Psoas muscle (tissue), 7 donors: ENCODE measurements at regions not wholly inside any gene's neighbourhood (a gene's known extent, or its start where the extent isn't known, plus 50 kb on each side); places are given as distances from the start of the nearest gene placed in this dataset.
"Not testable (repeated sequence)": the region's sequence is repeated elsewhere in the genome, so short reads cannot be mapped to it uniquely, and the experiment has no call there.

Experiments used
- ATAC-seq, 4 donors: fragments of 200-7000 bp; cut with Tn5 transposase; one replicate each; pipeline ENCODE4 v1.9.1; 2020; ENCODE audit warnings: moderate library complexity in 3 of 4, mild to moderate bottlenecking in 2 of 4
- DNase-seq, 2 donors: peaks; one replicate each; pipeline ENCODE4 v3.0.0-alpha.2; 2020
- H3K27ac ChIP-seq: fragments of 200-600 bp; one replicate; pipeline ENCODE4 v1.8.0; 2022
- H3K27me3 ChIP-seq, 3 donors: fragments of 200-600 bp in 1 of 3; one replicate each; pipeline versions ENCODE4 v1.6.1 to v1.8.0; 2013 to 2022; ENCODE audit warnings: low read length in 2 of 3, mild to moderate bottlenecking in 2 of 3, moderate library complexity in 1 of 3; ENCODE audit not compliant: insufficient read depth in 3 of 3
- H3K36me3 ChIP-seq, 2 donors: fragments of 200-600 bp in 1 of 2; one replicate each; pipeline versions ENCODE4 v1.6.1 to v1.8.0; 2013 to 2022; ENCODE audit warnings: low read depth in 1 of 2, mild to moderate bottlenecking in 1 of 2, moderate library complexity in 1 of 2; ENCODE audit not compliant: insufficient read depth in 1 of 2
- H3K4me1 ChIP-seq: fragments of 200-600 bp; one replicate; pipeline ENCODE4 v1.8.0; 2022
- H3K4me3 ChIP-seq: fragments of 200-600 bp; one replicate; pipeline ENCODE4 v1.8.0; 2022; ENCODE audit warnings: mild to moderate bottlenecking
- H3K9me3 ChIP-seq: fragments of 200-600 bp; one replicate; pipeline ENCODE4 v1.8.0; 2022
- WGBS, 3 donors: extraction: QIAGEN DNeasy Blood & Tissue Kit; methylation state at CpG; one replicate each; pipeline versions ENCODE4 v1.1.6 to v1.1.7; 2013; 5-methylcytosine and 5-hydroxymethylcytosine counted together
- intact Hi-C, 2 donors: fragments of 100-400 bp; cut with DNase I; formaldehyde crosslinking; loops; one replicate each; pipeline versions ENCODE4 v1.11.0 to v1.14.2; 2022
- TF ChIP-seq, protein P1 (sequence below): fragments of 200-600 bp; IDR thresholded peaks from one replicate; pipeline ENCODE4 v1.8.0; 2022; ENCODE audit warnings: antibody characterized with exemption
- donor health status: healthy with polysubstance abuse.
- donor health status: DM: no; HTN: no; CAD: no; lungs with moderate emphysema.
- donor health status: Bipolar disorder and iron deficiency.
- donor health status: healthy.
- donor health status: DM: yes; HTN: yes; CAD: no.
- donor health status: DM: no; HTN: no; CAD: no.
- donor health status: DM: yes; HTN: yes; CAD: no.

DNA sequence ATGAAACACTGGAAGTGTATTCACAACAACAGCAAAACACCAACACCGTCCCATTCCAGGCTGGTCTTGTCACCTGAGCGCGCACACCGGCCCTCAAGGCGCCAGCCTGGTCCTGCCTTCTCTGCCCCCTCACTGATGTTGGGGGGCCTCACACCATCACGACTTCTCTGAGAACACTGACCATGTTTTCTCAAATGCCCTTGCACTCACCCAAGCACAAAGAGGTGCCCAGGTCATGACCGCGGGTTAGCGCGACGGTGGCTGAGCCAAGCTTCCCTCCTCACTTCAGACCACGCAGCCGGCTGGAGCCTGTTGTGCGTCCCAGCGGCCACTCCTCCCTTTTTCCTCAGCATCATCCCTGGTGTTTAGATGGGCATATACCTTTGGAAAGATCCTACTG, 101.3 kb upstream of the SALL3 start:
- intact Hi-C loops, result no loop called here
- no peak overlapping the region for H3K27ac ChIP-seq
- no peak overlapping the region for H3K4me3 ChIP-seq
- H3K36me3 ChIP-seq, result no peaks in the 10 kb centered on the region
- no peak for DNase-seq
- H3K27me3 ChIP-seq, result peaks cover 0 to 3% (median 0%) of the 10 kb centered on the region in 3 donors
- TF ChIP-seq, protein P1, sequence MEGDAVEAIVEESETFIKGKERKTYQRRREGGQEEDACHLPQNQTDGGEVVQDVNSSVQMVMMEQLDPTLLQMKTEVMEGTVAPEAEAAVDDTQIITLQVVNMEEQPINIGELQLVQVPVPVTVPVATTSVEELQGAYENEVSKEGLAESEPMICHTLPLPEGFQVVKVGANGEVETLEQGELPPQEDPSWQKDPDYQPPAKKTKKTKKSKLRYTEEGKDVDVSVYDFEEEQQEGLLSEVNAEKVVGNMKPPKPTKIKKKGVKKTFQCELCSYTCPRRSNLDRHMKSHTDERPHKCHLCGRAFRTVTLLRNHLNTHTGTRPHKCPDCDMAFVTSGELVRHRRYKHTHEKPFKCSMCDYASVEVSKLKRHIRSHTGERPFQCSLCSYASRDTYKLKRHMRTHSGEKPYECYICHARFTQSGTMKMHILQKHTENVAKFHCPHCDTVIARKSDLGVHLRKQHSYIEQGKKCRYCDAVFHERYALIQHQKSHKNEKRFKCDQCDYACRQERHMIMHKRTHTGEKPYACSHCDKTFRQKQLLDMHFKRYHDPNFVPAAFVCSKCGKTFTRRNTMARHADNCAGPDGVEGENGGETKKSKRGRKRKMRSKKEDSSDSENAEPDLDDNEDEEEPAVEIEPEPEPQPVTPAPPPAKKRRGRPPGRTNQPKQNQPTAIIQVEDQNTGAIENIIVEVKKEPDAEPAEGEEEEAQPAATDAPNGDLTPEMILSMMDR, result no peak
- ATAC-seq, result no peak
- no peaks in the 10 kb centered on the region for H3K9me3 ChIP-seq
- H3K4me1 ChIP-seq, result no peaks in the 10 kb centered on the region
- 92 to 93% (median 92%) methylated on average over 15 of the region's 15 CpGs for WGBS, 3 donors

DNA sequence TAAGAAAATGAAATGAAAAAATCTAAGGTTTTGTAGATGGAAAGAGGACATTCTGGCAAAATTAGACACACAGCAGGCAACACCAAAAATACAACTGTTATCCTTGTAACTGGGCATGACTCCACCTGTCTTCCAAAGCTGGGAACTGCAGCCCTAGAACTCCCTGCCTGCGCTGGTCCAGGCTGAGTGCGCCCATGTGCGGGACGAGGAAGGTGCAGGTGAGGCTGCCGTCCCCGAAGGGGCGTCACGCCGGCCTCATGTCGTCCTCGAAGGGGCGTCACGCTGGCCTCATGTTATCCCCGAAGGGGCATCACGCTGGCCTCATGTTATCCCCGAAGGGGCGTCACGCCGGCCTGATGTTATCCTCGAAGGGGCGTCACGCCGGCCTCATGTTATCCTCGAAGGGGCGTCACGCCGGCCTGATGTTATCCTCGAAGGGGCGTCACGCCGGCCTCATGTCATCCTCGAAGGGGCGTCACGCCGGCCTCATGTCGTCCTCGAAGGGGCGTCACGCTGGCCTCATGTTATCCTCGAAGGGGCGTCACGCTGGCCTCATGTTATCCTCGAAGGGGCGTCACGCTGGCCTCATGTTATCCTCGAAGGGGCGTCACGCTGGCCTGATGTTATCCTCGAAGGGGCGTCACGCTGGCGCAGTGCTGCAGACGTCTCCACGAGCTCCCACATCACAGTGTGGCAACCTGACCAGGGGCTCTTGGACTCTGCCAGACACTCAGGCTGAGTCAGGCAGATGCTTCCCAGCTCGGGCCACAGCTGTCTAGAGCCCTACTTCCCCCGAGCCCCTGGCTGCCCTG, 100.3 kb upstream of the SALL3 start:
- H3K4me3 ChIP-seq, H3K4me1 ChIP-seq, DNase-seq, intact Hi-C loops, H3K27me3 ChIP-seq, H3K27ac ChIP-seq, H3K9me3 ChIP-seq, H3K36me3 ChIP-seq, ATAC-seq: not testable (repeated sequence)
- TF ChIP-seq, protein P1, result peak; percentile 22
- 83 to 86% (median 83%) methylated on average over 56 of the region's 56 CpGs for WGBS, 3 donors

- DNase-seq (no peak), ATAC-seq (no peak)
- Histone ChIP-seq H3K9me3 (peaks cover 4% of the 10 kb centered on the region), H3K36me3 (no peaks in the 10 kb centered on the region), H3K27me3 (peaks cover 0 to under 1% (median 0%) of the 10 kb centered on the region in 3 donors), H3K27ac (no peak overlapping the region), H3K4me1 (no peaks in the 10 kb centered on the region), H3K4me3 (no peak overlapping the region)
- intact Hi-C loops, result no loop called here
- TF ChIP-seq, protein P1, result no peak
- WGBS, 3 donors, result 57 to 63% (median 58%) methylated on average over 7 of the region's 7 CpGs
These were observed 97.0 kb upstream of the SALL3 start for GRCh38 chr18:78882585-78882984.

DNA sequence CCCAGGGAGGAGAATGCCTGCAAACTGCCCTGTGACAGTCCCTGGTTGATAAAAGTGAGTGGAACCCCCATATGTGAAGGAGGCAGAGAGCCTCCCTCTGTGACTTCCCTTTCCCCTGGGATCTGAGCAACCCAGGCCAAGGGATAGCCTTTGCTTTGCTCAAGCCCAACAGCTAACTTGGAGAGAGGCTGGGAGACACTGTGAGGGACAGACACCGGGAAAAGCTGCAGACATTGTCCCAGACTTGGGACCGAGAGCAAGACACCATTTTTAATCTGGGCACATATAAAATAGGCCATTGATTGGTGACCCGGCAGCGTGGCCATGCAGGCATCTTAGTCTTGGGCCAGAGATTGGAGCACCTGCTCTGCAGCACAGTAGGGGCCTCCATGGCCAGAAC, 96.1 kb upstream of the SALL3 start:
- Histone ChIP-seq H3K36me3 (no peaks in the 10 kb centered on the region), H3K27me3 (no peaks in the 10 kb centered on the region), H3K27ac (no peak overlapping the region), H3K4me1 (no peaks in the 10 kb centered on the region), H3K4me3 (no peak overlapping the region), H3K9me3 (peaks cover 9% of the 10 kb centered on the region)
- DNase-seq (no peak), ATAC-seq (no peak)
- TF ChIP-seq, protein P1, result no peak
- intact Hi-C loops, result no loop called here
- WGBS, 3 donors, result 85 to 98% (median 93%) methylated on average over 4 of the region's 4 CpGs

GRCh38 chr18:78884502-78884901, 95.1 kb upstream of the SALL3 start:
- no peak overlapping the region for H3K27ac ChIP-seq
- no peak for DNase-seq
- intact Hi-C loops, result no loop called here
- H3K9me3 ChIP-seq, result peaks cover 18% of the 10 kb centered on the region
- no peaks in the 10 kb centered on the region for H3K4me1 ChIP-seq
- no peaks in the 10 kb centered on the region for H3K36me3 ChIP-seq
- no peak overlapping the region for H3K4me3 ChIP-seq
- ATAC-seq, result no peak
- WGBS, 3 donors, result 39 to 100% (median 87%) methylated on average over 1 of the region's 1 CpG
- H3K27me3 ChIP-seq, result no peaks in the 10 kb centered on the region
- TF ChIP-seq, protein P1, result no peak
